ENCODE measurements at regions not wholly inside any gene's neighbourhood (a gene's known extent, or its start where the extent isn't known, plus 50 kb on each side); places are given as distances from the start of the nearest gene placed in this dataset.

DNA sequence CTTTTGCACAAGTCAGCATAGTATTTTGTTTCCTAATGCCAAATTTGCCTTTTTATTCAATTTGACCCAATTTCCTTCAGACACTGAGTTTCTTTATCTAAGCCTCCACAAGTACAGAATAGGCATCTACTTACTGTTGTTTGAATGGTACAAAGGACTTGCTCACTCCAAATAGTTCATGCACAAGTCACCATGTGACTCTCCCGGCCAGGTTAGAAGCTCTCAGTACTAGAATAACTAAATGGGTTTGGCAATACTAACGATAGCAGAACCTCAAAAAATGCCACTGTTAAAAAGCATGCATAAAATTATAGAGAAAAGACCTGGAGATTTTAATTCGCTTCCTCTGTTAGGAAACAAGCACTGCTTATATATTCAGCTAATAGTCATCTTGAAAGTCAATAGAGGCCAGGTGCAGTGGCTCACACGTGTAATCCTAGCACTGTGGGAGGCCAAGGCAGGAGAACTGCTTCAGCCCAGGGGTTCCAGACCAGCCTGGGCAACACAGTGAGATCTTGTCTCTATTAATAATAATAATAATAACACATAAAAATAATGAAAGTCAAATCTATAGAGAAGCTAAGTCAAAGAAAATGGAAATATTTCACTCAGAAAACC is 335.8 kb upstream of the MBL2 start:
- DNase-seq (ENCODE audit: low read depth in 2 of 2) = no peak
- TF ChIP-seq, protein P1, sequence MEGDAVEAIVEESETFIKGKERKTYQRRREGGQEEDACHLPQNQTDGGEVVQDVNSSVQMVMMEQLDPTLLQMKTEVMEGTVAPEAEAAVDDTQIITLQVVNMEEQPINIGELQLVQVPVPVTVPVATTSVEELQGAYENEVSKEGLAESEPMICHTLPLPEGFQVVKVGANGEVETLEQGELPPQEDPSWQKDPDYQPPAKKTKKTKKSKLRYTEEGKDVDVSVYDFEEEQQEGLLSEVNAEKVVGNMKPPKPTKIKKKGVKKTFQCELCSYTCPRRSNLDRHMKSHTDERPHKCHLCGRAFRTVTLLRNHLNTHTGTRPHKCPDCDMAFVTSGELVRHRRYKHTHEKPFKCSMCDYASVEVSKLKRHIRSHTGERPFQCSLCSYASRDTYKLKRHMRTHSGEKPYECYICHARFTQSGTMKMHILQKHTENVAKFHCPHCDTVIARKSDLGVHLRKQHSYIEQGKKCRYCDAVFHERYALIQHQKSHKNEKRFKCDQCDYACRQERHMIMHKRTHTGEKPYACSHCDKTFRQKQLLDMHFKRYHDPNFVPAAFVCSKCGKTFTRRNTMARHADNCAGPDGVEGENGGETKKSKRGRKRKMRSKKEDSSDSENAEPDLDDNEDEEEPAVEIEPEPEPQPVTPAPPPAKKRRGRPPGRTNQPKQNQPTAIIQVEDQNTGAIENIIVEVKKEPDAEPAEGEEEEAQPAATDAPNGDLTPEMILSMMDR (IDR thresholded peaks at IDR 0.05; ENCODE audit: low read depth, low read length) = no peak
- no peak overlapping the region for H3K4me3 ChIP-seq (replicated peaks in 1 of 2; ENCODE audit: low read depth in 2 of 2, low read length in 2 of 2)

DNA sequence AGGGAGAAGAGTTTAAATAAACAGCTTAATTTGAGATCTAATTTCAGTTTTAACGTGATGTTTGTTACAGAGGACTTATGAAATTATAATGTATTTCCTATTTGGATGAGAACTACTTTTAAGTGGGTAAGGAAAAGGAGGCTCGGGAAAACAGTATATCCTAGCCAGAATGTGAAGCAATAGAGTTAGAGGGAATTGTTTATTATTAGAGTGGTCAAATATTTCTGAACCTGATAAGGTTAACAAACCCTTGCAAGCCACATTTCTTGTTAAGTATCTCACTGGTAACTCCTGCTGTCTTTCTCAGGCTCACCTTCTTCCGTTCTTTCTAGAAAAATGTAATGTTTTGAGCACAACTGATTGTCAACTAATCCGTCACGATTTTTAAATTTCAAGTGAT is 335.1 kb upstream of the MBL2 start:
- TF ChIP-seq, protein P1 (IDR thresholded peaks at IDR 0.05; ENCODE audit: low read depth, low read length) = no peak
- no peak for DNase-seq (ENCODE audit: low read depth in 2 of 2)
- H3K4me3 ChIP-seq (replicated peaks in 1 of 2; ENCODE audit: low read depth in 2 of 2, low read length in 2 of 2) = no peak overlapping the region

DNA sequence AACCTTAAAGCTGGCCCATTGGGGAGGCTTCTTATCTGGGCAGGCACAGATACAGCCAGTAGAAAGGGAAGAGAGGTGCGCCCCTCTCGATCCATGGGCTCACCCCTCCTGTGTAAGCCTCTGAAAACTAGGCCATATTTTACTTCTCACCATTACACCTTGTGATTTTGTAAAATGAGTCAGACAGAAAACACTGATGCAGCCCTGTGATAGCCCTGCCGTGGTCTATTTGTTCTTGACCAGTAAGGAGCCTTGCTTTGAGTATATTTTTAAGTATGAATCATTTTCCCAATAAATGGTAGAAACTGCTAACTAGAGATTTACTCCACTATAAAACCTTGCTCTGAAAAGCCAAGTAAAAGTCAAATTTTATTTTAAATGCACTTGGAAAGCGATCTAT is 329.8 kb upstream of the MBL2 start:
- no peak overlapping the region for H3K4me3 ChIP-seq (replicated peaks in 1 of 2; ENCODE audit: low read depth in 2 of 2, low read length in 2 of 2)
- DNase-seq (ENCODE audit: low read depth in 2 of 2) = no peak
- TF ChIP-seq, protein P1 (IDR thresholded peaks at IDR 0.05; ENCODE audit: low read depth, low read length) = no peak

DNA sequence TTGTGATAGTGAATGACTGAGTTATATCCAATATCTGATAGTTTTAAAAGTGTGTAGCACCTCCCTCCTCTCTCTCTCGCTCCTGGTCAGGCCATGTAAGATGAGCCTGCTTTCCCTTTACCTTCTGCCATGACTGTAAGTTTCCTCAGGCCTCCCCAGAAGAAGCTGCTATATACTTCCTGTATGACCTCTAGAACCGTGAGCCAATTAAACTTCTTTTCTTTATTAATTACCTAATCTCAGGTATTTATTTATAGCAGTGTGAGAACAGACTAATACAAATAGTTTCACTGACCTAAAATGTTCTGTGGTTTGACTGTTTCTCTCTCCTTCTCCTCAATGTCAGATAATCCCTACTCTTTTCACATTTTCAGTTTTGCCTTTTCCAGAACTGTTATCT is 321.3 kb upstream of the MBL2 start:
- H3K4me3 ChIP-seq (replicated peaks in 1 of 2; ENCODE audit: low read depth in 2 of 2, low read length in 2 of 2) = no peak overlapping the region
- TF ChIP-seq, protein P1 (IDR thresholded peaks at IDR 0.05; ENCODE audit: low read depth, low read length) = no peak
- no peak for DNase-seq (ENCODE audit: low read depth in 2 of 2)

DNA sequence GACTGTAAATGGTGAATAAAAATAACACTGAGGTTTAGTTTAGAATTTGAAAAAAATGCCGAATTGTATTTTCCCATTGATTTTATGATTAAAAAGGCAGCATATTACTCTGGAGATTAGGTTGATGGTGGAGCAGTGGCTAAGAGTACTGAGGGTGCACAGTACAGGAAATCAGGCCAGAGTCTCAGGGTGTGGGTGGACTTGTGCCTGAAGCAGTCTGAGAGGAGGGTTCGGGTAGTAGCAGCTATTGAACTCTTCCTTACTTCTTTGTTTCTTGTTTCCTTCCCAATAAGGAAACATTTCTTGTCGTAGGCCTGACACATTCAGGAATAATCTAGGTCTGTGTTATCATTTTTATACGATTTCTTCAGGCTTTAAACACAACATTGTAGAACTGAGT is 319.0 kb upstream of the MBL2 start:
- no peak overlapping the region for H3K4me3 ChIP-seq (replicated peaks in 1 of 2; ENCODE audit: low read depth in 2 of 2, low read length in 2 of 2)
- TF ChIP-seq, protein P1 (IDR thresholded peaks at IDR 0.05; ENCODE audit: low read depth, low read length) = no peak
- no peak for DNase-seq (ENCODE audit: low read depth in 2 of 2)

DNA sequence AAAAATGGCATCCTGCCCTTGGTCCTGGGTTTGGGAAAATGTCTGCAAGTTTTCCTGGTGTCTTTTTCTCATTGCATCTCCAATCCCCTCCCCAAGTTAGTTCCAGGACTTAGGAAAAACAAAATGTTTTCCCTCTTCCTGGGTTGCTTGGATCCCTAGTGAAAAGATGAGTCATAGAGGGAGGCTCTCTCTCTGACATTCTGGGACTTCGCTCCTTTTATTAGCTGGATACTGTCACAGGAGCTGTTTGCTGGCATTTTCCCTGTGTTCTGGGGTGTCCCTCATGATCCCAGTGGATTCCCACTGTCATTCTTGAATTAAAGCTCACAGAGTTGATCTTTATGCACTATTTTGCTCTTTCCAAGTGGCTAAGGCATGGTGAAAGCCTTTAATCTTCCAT is 316.4 kb upstream of the MBL2 start:
- H3K4me3 ChIP-seq (replicated peaks in 1 of 2; ENCODE audit: low read depth in 2 of 2, low read length in 2 of 2) = no peak overlapping the region
- TF ChIP-seq, protein P1 (IDR thresholded peaks at IDR 0.05; ENCODE audit: low read depth, low read length) = no peak
- no peak for DNase-seq (ENCODE audit: low read depth in 2 of 2)

DNA sequence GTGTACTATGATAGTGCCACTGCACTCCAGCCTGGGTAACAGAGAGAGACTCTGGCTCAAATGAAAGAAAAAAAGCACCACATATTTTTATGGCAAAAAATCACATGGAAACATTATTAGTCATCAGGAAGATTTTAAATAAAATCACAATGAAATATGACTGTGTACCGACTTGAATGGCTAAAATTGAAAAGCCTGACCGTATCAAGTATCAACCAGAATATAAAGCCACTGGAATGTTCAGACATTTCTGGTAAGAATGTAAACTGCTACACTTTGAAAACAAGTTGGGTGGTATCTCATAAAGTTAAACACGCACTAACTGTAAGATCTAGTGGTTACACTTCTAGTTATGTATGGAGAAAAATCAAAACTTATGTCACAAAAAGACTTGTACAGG is 306.7 kb upstream of the MBL2 start:
- TF ChIP-seq, protein P1 (IDR thresholded peaks at IDR 0.05; ENCODE audit: low read depth, low read length) = no peak
- no peak for DNase-seq (ENCODE audit: low read depth in 2 of 2)
- no peak overlapping the region for H3K4me3 ChIP-seq (replicated peaks in 1 of 2; ENCODE audit: low read depth in 2 of 2, low read length in 2 of 2)

All from cardiac fibroblast (primary cell).